ENCODE measurements at regions not wholly inside any gene's neighbourhood (a gene's known extent, or its start where the extent isn't known, plus 50 kb on each side); places are given as distances from the start of the nearest gene placed in this dataset.

DNA sequence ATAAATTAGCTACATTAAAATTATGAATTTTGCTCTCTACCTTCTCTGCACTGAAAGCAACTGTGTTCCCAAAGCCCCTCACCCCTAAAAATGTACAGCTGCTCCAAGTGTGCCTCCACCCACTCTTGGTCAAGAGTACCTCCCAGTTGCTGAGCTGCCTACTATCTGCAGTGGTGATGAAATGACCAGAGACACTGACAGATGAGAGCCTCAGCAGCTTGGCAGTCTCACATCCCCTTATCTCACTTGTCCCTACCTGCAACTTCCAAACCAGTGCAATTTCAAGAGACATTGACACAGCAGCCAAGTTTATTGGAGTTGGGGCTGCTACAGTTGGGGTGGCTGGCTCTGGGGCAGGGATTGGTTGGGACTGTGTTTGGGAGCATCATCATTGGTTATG, 52.2 kb upstream of the COL6A5 start:
- Histone ChIP-seq H3K4me2 (ENCODE audit: insufficient read depth, low read length) (no peak overlapping the region), H3K79me2 (ENCODE audit: insufficient read depth, low read length) (no peaks in the 10 kb centered on the region), H4K20me1 (ENCODE audit: insufficient read depth, low read length) (no peaks in the 10 kb centered on the region), H3K27me3 (ENCODE audit: insufficient read depth, low read length, poor library complexity) (peaks cover 3% of the 10 kb centered on the region), H3K27ac (ENCODE audit: low read length) (no peak overlapping the region), H3K9me3 (ENCODE audit: insufficient read depth, low read length, severe bottlenecking) (no peaks in the 10 kb centered on the region), H2AFZ (ENCODE audit: low read depth, low read length) (no peak overlapping the region), H3K4me3 (ENCODE audit: low read depth in 1 of 2, low read length in 2 of 2) (no peak overlapping the region), H3K36me3 (ENCODE audit: insufficient read depth, low read length) (no peaks in the 10 kb centered on the region), H3K9ac (ENCODE audit: low read depth, low read length) (no peak overlapping the region), H3K4me1 (ENCODE audit: insufficient read depth, low read length) (no peaks in the 10 kb centered on the region)
- TF ChIP-seq, protein P1, sequence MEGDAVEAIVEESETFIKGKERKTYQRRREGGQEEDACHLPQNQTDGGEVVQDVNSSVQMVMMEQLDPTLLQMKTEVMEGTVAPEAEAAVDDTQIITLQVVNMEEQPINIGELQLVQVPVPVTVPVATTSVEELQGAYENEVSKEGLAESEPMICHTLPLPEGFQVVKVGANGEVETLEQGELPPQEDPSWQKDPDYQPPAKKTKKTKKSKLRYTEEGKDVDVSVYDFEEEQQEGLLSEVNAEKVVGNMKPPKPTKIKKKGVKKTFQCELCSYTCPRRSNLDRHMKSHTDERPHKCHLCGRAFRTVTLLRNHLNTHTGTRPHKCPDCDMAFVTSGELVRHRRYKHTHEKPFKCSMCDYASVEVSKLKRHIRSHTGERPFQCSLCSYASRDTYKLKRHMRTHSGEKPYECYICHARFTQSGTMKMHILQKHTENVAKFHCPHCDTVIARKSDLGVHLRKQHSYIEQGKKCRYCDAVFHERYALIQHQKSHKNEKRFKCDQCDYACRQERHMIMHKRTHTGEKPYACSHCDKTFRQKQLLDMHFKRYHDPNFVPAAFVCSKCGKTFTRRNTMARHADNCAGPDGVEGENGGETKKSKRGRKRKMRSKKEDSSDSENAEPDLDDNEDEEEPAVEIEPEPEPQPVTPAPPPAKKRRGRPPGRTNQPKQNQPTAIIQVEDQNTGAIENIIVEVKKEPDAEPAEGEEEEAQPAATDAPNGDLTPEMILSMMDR (IDR thresholded peaks at IDR 0.05; ENCODE audit: borderline replicate concordance, extremely low read depth, low read length, poor library complexity, severe bottlenecking), result no peak
- no peak for TF ChIP-seq EZH2 (IDR thresholded peaks at IDR 0.05; ENCODE audit: borderline replicate concordance, low read depth, low read length, severe bottlenecking)
- DNase-seq, result no peak
- no peak for ATAC-seq (ENCODE audit: insufficient read depth, low read depth)
